ENCODE measurements at regions not wholly inside any gene's neighbourhood (a gene's known extent, or its start where the extent isn't known, plus 50 kb on each side); places are given as distances from the start of the nearest gene placed in this dataset.
A peak's percentile ranks its signal among the peaks of the same experiment; 100 is the strongest.

DNA sequence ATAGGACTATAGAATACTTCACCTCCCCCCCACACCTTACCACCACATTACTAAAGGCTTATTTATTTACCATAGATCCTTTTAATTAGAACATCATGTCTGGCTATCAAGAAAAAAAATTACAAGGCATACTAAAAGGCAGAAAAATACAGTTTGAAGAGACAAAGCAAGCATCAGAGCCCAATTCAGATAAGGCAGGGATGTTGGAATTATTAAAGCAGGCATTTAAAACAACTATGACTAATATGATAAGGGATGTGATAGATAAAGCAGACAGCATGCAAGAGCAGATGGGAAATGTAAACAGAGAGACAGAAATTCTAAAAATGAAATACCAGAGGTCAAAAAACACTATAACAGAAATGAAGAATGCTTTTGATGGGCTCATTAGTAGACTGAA lies 55.4 kb upstream of the SMIM21 start:
- Histone ChIP-seq H3K4me1 (ENCODE audit: insufficient read depth, low read length) (no peaks in the 10 kb centered on the region), H3K27ac (ENCODE audit: low read depth, low read length) (no peak overlapping the region), H3K4me2 (ENCODE audit: low read length) (no peak overlapping the region), H3K27me3 (ENCODE audit: insufficient read depth, low read length) (no peaks in the 10 kb centered on the region), H2AFZ (ENCODE audit: low read depth, low read length) (no peak overlapping the region), H4K20me1 (ENCODE audit: insufficient read depth, low read length) (no peaks in the 10 kb centered on the region), H3K9ac (ENCODE audit: low read length) (no peak overlapping the region), H3K36me3 (ENCODE audit: insufficient read depth, low read length) (no peaks in the 10 kb centered on the region), H3K4me3 (ENCODE audit: insufficient read depth, low read depth, low read length) (no peak overlapping the region), H3K9me3 (ENCODE audit: insufficient read depth, low read depth, low read length) (peaks cover 6% of the 10 kb centered on the region), H3K79me2 (ENCODE audit: insufficient read depth, low read length) (no peaks in the 10 kb centered on the region)
- Mint-ChIP-seq H3K27me3 (ENCODE audit: low read depth, unreplicated experiment) (no peaks in the 10 kb centered on the region), H3K4me1 (ENCODE audit: low read depth, unreplicated experiment) (no peaks in the 10 kb centered on the region), H3K9me3 (ENCODE audit: unreplicated experiment) (peaks cover 20% of the 10 kb centered on the region), H3K36me3 (ENCODE audit: low read depth, unreplicated experiment) (no peaks in the 10 kb centered on the region), H3K27ac (ENCODE audit: unreplicated experiment) (no peak overlapping the region), H3K4me3 (ENCODE audit: unreplicated experiment) (no peak overlapping the region)
- no peak for FAIRE-seq
- no peak for DNase-seq (ENCODE audit: low read depth)
- no peak for TF ChIP-seq EZH2 (IDR thresholded peaks at IDR 0.05; ENCODE audit: insufficient read depth, low read length)
- TF ChIP-seq, protein P1, sequence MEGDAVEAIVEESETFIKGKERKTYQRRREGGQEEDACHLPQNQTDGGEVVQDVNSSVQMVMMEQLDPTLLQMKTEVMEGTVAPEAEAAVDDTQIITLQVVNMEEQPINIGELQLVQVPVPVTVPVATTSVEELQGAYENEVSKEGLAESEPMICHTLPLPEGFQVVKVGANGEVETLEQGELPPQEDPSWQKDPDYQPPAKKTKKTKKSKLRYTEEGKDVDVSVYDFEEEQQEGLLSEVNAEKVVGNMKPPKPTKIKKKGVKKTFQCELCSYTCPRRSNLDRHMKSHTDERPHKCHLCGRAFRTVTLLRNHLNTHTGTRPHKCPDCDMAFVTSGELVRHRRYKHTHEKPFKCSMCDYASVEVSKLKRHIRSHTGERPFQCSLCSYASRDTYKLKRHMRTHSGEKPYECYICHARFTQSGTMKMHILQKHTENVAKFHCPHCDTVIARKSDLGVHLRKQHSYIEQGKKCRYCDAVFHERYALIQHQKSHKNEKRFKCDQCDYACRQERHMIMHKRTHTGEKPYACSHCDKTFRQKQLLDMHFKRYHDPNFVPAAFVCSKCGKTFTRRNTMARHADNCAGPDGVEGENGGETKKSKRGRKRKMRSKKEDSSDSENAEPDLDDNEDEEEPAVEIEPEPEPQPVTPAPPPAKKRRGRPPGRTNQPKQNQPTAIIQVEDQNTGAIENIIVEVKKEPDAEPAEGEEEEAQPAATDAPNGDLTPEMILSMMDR (IDR thresholded peaks at IDR 0.05; ENCODE audit: insufficient read depth, low read depth, low read length) = no peak

DNA sequence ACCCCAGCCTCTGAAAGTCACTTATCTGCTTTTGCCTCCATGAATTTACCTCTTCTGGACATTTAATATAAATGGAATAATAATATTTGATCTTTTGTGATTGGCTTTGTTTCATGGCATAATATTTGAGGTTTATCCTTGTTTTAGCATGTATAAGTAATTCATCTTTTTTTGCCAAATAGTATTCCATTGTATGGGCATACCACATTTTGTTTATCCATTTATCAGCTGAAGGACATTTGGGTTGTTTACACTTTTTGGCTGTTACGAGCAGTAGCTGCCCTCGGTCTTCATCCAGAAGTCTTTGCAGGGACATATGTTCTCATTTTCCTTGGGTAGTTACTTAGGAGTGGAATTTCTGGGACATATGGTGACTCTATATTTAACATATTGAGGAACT lies 53.0 kb upstream of the SMIM21 start:
- Histone ChIP-seq H3K9ac (ENCODE audit: low read length) (no peak overlapping the region), H3K4me2 (ENCODE audit: low read length) (no peak overlapping the region), H3K79me2 (ENCODE audit: insufficient read depth, low read length) (no peaks in the 10 kb centered on the region), H3K4me3 (ENCODE audit: insufficient read depth, low read depth, low read length) (no peak overlapping the region), H3K27ac (ENCODE audit: low read depth, low read length) (no peak overlapping the region), H3K27me3 (ENCODE audit: insufficient read depth, low read length) (no peaks in the 10 kb centered on the region), H3K4me1 (ENCODE audit: insufficient read depth, low read length) (peaks cover 3% of the 10 kb centered on the region), H2AFZ (ENCODE audit: low read depth, low read length) (no peak overlapping the region), H4K20me1 (ENCODE audit: insufficient read depth, low read length) (no peaks in the 10 kb centered on the region), H3K9me3 (ENCODE audit: insufficient read depth, low read depth, low read length) (peaks cover 6% of the 10 kb centered on the region), H3K36me3 (ENCODE audit: insufficient read depth, low read length) (no peaks in the 10 kb centered on the region)
- H3K27ac Mint-ChIP-seq (ENCODE audit: unreplicated experiment) = no peak overlapping the region
- DNase-seq (ENCODE audit: low read depth) (no peak), FAIRE-seq (no peak)
- H3K36me3 Mint-ChIP-seq (ENCODE audit: low read depth, unreplicated experiment) = no peaks in the 10 kb centered on the region
- no peak overlapping the region for H3K4me3 Mint-ChIP-seq (ENCODE audit: unreplicated experiment)
- no peaks in the 10 kb centered on the region for H3K27me3 Mint-ChIP-seq (ENCODE audit: low read depth, unreplicated experiment)
- TF ChIP-seq, protein P1 (IDR thresholded peaks at IDR 0.05; ENCODE audit: insufficient read depth, low read depth, low read length) = no peak
- TF ChIP-seq EZH2 (IDR thresholded peaks at IDR 0.05; ENCODE audit: insufficient read depth, low read length) = no peak
- H3K4me1 Mint-ChIP-seq (ENCODE audit: low read depth, unreplicated experiment) = no peaks in the 10 kb centered on the region
- peaks cover 18% of the 10 kb centered on the region for H3K9me3 Mint-ChIP-seq (ENCODE audit: unreplicated experiment)

DNA sequence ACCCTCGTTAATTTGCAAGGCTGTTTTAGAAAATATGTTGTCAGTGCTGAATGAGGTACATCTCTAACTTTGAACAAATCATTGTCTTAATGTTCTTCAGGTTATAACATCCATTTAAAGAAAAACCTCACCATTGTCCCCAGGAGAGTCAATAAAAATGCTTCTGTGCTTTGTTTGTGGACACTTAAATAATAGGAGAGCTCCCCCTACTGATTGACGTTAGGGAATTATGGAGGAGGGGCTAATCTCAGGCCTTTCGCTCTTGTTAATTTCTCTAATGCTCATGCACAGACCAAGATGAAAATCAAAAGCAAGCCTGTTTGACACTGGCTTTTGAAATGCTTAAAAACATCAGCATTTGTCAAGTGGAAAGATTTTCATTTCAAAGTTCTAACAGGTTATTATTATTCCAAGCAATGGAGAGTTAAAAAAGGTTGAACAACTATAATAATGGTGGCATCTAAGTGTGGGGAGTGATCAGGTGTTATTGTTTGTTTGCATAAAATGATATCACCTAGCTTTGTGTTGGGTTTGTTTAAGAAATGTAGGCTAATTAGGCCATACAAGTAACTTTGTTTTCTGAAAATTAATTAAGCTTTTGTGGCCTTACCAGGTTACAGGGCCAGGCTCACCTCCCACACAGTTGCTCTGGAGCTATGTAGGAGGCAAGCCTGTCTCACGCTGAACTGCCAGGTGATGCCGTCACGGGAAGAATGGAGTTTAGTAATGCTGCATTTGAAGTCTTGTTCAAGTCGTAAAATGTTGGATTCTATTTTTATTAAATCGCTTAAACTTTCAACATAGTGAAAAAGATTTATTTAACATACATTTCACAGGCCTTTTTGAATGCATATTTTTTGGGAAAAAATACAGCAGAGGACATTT lies 51.7 kb upstream of the SMIM21 start:
- DNase-seq (ENCODE audit: low read depth) (peak; percentile 37), FAIRE-seq (peak; percentile 59)
- no peaks in the 10 kb centered on the region for H3K36me3 ChIP-seq (ENCODE audit: insufficient read depth, low read length)
- Mint-ChIP-seq H3K9me3 (ENCODE audit: unreplicated experiment) (peaks cover 15% of the 10 kb centered on the region), H3K27me3 (ENCODE audit: low read depth, unreplicated experiment) (no peaks in the 10 kb centered on the region), H3K36me3 (ENCODE audit: low read depth, unreplicated experiment) (no peaks in the 10 kb centered on the region), H3K4me3 (ENCODE audit: unreplicated experiment) (no peak overlapping the region), H3K4me1 (ENCODE audit: low read depth, unreplicated experiment) (peaks cover 5% of the 10 kb centered on the region), H3K27ac (ENCODE audit: unreplicated experiment) (no peak overlapping the region)
- no peaks in the 10 kb centered on the region for H4K20me1 ChIP-seq (ENCODE audit: insufficient read depth, low read length)
- no peak overlapping the region for H3K4me3 ChIP-seq (ENCODE audit: insufficient read depth, low read depth, low read length)
- H3K27me3 ChIP-seq (ENCODE audit: insufficient read depth, low read length) = no peaks in the 10 kb centered on the region
- H3K9me3 ChIP-seq (ENCODE audit: insufficient read depth, low read depth, low read length) = peaks cover 6% of the 10 kb centered on the region
- no peaks in the 10 kb centered on the region for H3K79me2 ChIP-seq (ENCODE audit: insufficient read depth, low read length)
- no peak overlapping the region for H3K9ac ChIP-seq (ENCODE audit: low read length)
- H3K4me1 ChIP-seq (ENCODE audit: insufficient read depth, low read length) = peaks cover 5% of the 10 kb centered on the region
- no peak overlapping the region for H3K27ac ChIP-seq (ENCODE audit: low read depth, low read length)
- no peak for TF ChIP-seq EZH2 (IDR thresholded peaks at IDR 0.05; ENCODE audit: insufficient read depth, low read length)
- TF ChIP-seq, protein P1 (IDR thresholded peaks at IDR 0.05; ENCODE audit: insufficient read depth, low read depth, low read length) = peak; percentile 67
- H3K4me2 ChIP-seq (ENCODE audit: low read length) = no peak overlapping the region
- H2AFZ ChIP-seq (ENCODE audit: low read depth, low read length) = peak overlapping the region; percentile 8

Data from astrocyte (in vitro differentiated cells and primary cell).